Coronary artery (tissue), 2 donors: ENCODE measurements at regions not wholly inside any gene's neighbourhood (a gene's known extent, or its start where the extent isn't known, plus 50 kb on each side); places are given as distances from the start of the nearest gene placed in this dataset.

Experiments
- DNase-seq: peaks from one replicate; pipeline ENCODE4 v3.0.0-alpha.2; 2017; ENCODE audit warnings: low spot score
- H3K27ac ChIP-seq, 2 donors: fragments of 200-600 bp; sonication (generic); one replicate each; pipeline ENCODE4 v1.5.1; 2016 to 2019
- H3K4me3 ChIP-seq: fragments of 200-600 bp; sonication (generic); 2 replicates; pipeline ENCODE4 v1.5.1; 2016; ENCODE audit warnings: mild to moderate bottlenecking, moderate library complexity
- TF ChIP-seq, protein P1 (sequence below): fragments of 200-600 bp; sonication (generic); IDR thresholded peaks from one replicate; pipeline ENCODE4 v1.5.1; 2019; ENCODE audit warnings: antibody characterized with exemption

DNA sequence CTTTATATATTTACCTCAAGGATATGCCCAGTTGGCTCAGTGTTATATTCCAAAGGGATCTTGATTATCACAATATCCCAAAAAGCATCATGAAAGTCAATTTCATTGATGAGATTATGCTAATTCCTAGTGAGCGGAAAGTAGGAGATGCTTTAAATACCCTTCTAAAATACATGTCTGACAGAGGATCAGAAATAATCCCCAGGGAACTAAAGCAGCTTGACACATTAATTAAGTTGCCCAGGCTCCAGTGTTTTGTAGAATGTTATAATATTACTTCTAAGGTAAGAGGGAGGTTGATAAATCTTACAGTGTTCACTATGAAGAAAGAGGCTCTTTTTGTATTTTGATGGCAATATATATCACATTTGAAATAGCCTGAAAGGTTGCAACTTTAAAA is 767.5 kb upstream of the ROBO1 start:
- TF ChIP-seq, protein P1, sequence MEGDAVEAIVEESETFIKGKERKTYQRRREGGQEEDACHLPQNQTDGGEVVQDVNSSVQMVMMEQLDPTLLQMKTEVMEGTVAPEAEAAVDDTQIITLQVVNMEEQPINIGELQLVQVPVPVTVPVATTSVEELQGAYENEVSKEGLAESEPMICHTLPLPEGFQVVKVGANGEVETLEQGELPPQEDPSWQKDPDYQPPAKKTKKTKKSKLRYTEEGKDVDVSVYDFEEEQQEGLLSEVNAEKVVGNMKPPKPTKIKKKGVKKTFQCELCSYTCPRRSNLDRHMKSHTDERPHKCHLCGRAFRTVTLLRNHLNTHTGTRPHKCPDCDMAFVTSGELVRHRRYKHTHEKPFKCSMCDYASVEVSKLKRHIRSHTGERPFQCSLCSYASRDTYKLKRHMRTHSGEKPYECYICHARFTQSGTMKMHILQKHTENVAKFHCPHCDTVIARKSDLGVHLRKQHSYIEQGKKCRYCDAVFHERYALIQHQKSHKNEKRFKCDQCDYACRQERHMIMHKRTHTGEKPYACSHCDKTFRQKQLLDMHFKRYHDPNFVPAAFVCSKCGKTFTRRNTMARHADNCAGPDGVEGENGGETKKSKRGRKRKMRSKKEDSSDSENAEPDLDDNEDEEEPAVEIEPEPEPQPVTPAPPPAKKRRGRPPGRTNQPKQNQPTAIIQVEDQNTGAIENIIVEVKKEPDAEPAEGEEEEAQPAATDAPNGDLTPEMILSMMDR, result no peak
- H3K4me3 ChIP-seq, result no peak overlapping the region
- no peak overlapping the region for H3K27ac ChIP-seq
- DNase-seq, result no peak

DNA sequence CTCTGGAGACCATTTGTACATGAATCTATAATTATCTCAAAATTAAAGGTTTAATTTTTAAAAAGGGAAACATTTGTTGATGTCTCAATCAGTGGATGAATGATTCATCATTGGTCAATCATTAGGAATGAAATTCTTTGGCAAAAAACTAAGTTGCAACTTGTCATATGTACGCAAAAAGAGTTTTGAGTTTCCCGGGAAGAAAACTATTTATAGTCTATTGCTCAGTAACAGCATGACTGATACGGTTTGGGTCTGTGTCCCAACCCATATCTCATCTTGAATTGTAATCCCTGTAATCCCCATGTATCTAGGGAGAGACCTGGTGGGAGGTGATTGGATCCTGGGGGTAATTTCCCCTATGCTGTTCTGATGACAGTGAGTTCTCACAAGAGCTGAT is 765.8 kb upstream of the ROBO1 start:
- no peak overlapping the region for H3K27ac ChIP-seq
- no peak overlapping the region for H3K4me3 ChIP-seq
- no peak for DNase-seq
- TF ChIP-seq, protein P1, result no peak

DNA sequence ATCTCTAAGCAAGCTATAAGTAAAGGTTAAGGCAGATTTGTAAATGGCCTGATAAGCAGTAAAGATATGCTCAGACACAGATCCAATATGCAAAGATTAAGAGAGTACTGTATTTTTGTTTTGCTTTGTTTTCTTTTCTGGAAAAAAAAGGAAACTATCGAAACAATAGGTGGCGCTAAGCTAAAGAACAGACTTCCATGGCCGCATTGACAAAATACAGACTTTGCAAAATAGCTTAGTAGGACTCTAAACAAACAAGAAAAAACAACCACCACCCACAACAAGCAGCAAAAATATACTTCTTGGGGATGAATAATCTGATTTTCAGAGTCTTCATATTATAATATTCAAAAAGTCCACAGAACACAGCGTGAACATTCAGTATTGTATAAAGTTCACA is 758.4 kb upstream of the ROBO1 start:
- Histone ChIP-seq H3K4me3 (no peak overlapping the region), H3K27ac (no peak overlapping the region)
- DNase-seq, result no peak
- TF ChIP-seq, protein P1, result no peak

DNA sequence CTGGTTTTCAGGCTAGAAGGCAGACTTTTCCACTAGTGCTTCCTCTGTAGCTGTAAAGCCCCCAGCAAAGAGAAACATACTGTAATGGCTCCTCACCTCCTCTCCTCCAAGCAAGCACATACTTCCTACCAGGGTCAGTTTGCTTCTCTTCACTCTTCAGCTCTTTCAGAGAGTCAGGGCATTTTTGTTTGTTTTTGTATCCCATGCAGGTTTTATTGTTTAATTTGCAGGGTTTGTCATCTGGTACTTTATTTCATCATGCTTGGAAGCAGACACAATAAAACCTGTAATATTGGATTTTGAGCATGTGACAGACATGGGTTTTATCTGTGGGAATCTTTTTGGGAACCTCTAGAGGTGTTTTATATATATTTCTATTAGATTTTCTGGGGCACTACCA is 753.3 kb upstream of the ROBO1 start:
- TF ChIP-seq, protein P1, result no peak
- no peak overlapping the region for H3K4me3 ChIP-seq
- no peak for DNase-seq
- no peak overlapping the region for H3K27ac ChIP-seq

DNA sequence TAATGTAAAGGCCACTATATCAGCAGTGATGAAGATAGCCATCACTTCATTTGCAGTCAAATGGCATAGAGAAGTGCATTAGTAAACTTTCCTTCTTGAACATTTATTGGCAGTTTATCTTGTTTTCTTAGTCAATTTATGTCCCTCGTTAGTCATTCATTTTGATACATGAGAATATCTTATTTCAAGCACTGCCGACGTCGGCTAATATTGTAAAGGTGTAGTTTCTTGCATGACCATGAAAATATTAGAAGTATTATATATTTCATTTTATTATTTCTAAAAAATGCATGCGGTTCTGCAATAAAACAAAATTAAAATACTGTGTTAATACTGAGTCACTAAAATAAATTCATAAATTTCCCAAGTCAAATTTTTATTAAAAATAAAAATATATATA is 751.6 kb upstream of the ROBO1 start:
- H3K27ac ChIP-seq, result no peak overlapping the region
- H3K4me3 ChIP-seq, result no peak overlapping the region
- TF ChIP-seq, protein P1, result no peak
- no peak for DNase-seq

DNA sequence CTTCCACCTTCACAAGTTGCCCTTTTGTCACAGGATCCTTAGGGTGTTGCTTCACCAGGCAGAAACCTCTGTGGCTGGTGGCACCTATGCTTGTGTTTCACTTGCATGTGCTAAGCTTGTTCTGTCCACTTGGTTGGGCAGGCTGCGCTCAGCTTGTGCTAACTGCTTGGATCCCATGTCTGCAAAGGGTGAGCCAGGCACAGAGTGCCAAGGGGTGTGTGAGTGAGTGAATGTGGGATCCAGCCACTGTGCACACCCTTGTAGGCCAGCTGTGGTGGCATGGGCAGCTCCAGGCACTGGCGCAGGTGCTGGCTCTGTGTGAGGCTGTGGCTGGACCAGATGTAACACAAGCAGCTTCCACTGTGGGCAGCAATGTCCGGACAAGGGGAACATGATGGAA is 728.7 kb upstream of the ROBO1 start:
- no peak overlapping the region for H3K4me3 ChIP-seq
- H3K27ac ChIP-seq, result no peak overlapping the region
- no peak for DNase-seq
- TF ChIP-seq, protein P1, result no peak

DNA sequence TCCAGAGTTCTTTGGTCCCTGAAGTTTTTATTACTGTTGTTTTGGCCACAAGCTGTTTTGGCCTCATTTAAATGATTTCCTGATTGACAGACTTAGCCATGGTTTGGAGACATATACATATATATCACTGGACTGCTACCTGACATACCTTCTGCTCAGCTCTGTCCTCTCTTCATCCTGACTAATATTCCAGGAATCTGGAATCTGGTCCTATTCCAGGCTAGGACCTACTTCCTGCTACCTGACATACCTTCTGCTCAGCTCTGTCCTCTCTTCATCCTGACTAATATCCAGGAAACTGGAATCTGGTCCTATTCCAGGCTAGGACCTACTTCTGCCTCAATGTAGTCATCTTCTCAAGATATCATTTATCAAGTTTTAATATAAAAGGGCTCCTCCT is 724.4 kb upstream of the ROBO1 start:
- no peak for DNase-seq
- no peak overlapping the region for H3K27ac ChIP-seq
- no peak overlapping the region for H3K4me3 ChIP-seq
- TF ChIP-seq, protein P1, result no peak
